HG02981 (cell line): ENCODE measurements at regions not wholly inside any gene's neighbourhood (a gene's known extent, or its start where the extent isn't known, plus 50 kb on each side); places are given as distances from the start of the nearest gene placed in this dataset.
"Not testable (repeated sequence)": the region's sequence is repeated elsewhere in the genome, so short reads cannot be mapped to it uniquely, and the experiment has no call there.

ENCODE experiments used
- ATAC-seq: cut with Tn5 transposase; IDR thresholded peaks from one replicate; pipeline ENCODE4 v1.9.1; 2021; ENCODE audit warnings: mild to moderate bottlenecking, moderate library complexity; ENCODE audit not compliant: unreplicated experiment

GRCh38 chr6:81876971-81877370, 124.5 kb upstream of the TENT5A start:
- ATAC-seq: no peak

GRCh38 chr6:81875782-81876293, 123.4 kb upstream of the TENT5A start:
- no peak for ATAC-seq

GRCh38 chr6:81869749-81870508, 117.4 kb upstream of the TENT5A start:
- ATAC-seq: not testable (repeated sequence)

GRCh38 chr6:81865712-81866111, 113.2 kb upstream of the TENT5A start:
- ATAC-seq: no peak

GRCh38 chr6:81864124-81864523, 111.6 kb upstream of the TENT5A start:
- no peak for ATAC-seq

GRCh38 chr6:81863123-81863522, 110.6 kb upstream of the TENT5A start:
- ATAC-seq: no peak

- no peak for ATAC-seq
Observed at GRCh38 chr6:81861281-81861680, 108.8 kb upstream of the TENT5A start.

- ATAC-seq: no peak
Observed at GRCh38 chr6:81859884-81860283, 107.4 kb upstream of the TENT5A start.

GRCh38 chr6:81857812-81858211, 105.3 kb upstream of the TENT5A start:
- ATAC-seq: no peak

- ATAC-seq: no peak
Observed at GRCh38 chr6:81856872-81857271, 104.4 kb upstream of the TENT5A start.

- ATAC-seq: no peak
Observed at GRCh38 chr6:81854474-81854873, 102.0 kb upstream of the TENT5A start.

GRCh38 chr6:81853975-81854374, 101.5 kb upstream of the TENT5A start:
- ATAC-seq: no peak

- ATAC-seq: no peak
Observed at GRCh38 chr6:81849248-81849647, 96.8 kb upstream of the TENT5A start.

GRCh38 chr6:81847866-81848265, 95.4 kb upstream of the TENT5A start:
- no peak for ATAC-seq

- ATAC-seq: no peak
Observed at GRCh38 chr6:81844686-81845085, 92.2 kb upstream of the TENT5A start.

- ATAC-seq: no peak
Observed at GRCh38 chr6:81843302-81843701, 90.8 kb upstream of the TENT5A start.

GRCh38 chr6:81842254-81842653, 89.8 kb upstream of the TENT5A start:
- no peak for ATAC-seq

- ATAC-seq: no peak
Observed at GRCh38 chr6:81838724-81839426, 86.4 kb upstream of the TENT5A start.

- ATAC-seq: no peak
Observed at GRCh38 chr6:81838031-81838430, 85.5 kb upstream of the TENT5A start.

- ATAC-seq: no peak
Observed at GRCh38 chr6:81834141-81834681, 81.7 kb upstream of the TENT5A start.

- ATAC-seq: no peak
Observed at GRCh38 chr6:81832304-81832703, 79.8 kb upstream of the TENT5A start.

GRCh38 chr6:81831274-81831673, 78.8 kb upstream of the TENT5A start:
- ATAC-seq: no peak
